ENCODE measurements at regions not wholly inside any gene's neighbourhood (a gene's known extent, or its start where the extent isn't known, plus 50 kb on each side); places are given as distances from the start of the nearest gene placed in this dataset.
A peak's percentile ranks its signal among the peaks of the same experiment; 100 is the strongest.
"Not testable (repeated sequence)": the region's sequence is repeated elsewhere in the genome, so short reads cannot be mapped to it uniquely, and the experiment has no call there.

DNA sequence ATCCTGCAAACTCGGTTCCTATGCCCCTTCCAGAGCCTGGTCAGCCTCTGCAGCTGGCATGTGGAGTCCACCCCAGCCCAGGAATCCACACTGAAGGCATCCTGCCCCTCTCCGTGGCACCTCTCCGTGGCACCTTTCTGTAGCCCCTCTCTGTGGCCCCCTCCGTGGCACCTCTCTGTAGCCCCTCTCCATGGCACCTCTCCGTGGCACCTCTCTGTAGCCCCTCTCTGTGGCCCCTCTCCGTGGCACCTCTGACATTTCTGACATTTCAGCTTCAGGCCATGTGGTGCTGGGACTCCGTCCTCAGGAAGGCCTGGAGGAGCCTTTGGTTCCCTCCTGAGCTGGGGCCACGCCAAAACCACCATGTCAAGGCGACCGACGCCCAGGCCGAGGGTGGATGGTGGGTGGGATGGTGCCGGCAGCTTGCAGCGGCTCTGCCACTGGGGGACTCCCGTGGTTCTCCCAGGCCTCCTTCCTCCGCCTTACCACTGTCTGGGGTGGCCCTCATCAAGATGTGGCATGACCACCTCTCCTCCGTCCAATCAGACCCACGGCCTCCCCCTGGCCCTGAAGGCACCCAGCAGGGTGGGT, 1518.5 kb downstream of the BRD1 start:
- peak; percentile 31 for DNase-seq
- Histone ChIP-seq H3K27me3 (ENCODE audit: control insufficient read depth, insufficient read depth, low read length) (no peaks in the 10 kb centered on the region), H3K4me3 (ENCODE audit: insufficient read depth, low read depth, low read length) (no peak overlapping the region), H3K36me3 (replicated peaks; ENCODE audit: control insufficient read depth, insufficient read depth, low read length) (no peaks in the 10 kb centered on the region)

GRCh38 chr22:48307931-48308330, 1519.7 kb downstream of the BRD1 start:
- H3K27me3 ChIP-seq (ENCODE audit: control insufficient read depth, insufficient read depth, low read length), result no peaks in the 10 kb centered on the region

DNA sequence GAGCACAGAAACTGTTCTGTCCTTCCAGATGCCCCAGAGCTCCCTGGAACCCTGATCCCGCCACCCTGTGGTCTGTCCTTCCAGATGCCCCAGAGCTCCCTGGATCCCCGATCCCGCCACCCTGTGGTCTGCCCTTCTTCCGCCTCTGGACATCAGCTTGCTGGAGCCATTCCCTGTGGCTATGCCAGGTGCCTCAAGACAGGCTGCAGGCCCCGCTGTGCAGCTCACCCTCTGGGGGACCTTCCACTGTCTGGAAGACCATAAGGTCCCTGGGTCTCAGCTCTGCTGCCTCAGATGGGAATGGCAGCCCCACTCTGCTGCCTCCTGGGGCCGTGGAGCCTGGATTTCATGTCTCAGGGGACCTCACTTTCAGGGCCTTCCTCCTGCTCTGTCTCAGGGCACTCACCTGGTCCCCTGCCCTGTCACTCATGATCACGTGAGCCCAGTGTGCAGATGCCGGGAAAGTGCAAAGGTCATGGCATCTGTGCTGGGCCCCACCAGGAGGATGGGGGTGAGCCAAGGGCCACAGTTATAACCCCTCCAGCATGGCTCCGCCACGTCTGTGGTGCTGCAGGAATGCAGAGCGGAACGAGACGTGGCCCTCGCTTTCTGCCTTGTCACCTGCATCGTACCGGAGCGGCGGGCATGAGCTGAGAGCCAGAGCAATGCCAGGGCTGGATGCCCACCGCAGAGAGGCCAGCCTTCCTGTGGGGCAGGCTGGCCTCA, 1520.7 kb downstream of the BRD1 start:
- DNase-seq, result peak; percentile 30
- no peaks in the 10 kb centered on the region for H3K27me3 ChIP-seq (ENCODE audit: control insufficient read depth, insufficient read depth, low read length)
- no peaks in the 10 kb centered on the region for H3K36me3 ChIP-seq (replicated peaks; ENCODE audit: control insufficient read depth, insufficient read depth, low read length)
- no peak overlapping the region for H3K4me3 ChIP-seq (ENCODE audit: insufficient read depth, low read depth, low read length)

More at GRCh38 chr22:48307931-48308330, 1519.7 kb downstream of the BRD1 start:
- Histone ChIP-seq H3K4me3 (ENCODE audit: insufficient read depth, low read depth, low read length) (no peak overlapping the region), H3K36me3 (replicated peaks; ENCODE audit: control insufficient read depth, insufficient read depth, low read length) (no peaks in the 10 kb centered on the region)
- DNase-seq, result peak; percentile 13

- no peak overlapping the region for H3K4me3 ChIP-seq (ENCODE audit: insufficient read depth, low read depth, low read length)
- H3K27me3 ChIP-seq (ENCODE audit: control insufficient read depth, insufficient read depth, low read length), result no peaks in the 10 kb centered on the region
- DNase-seq, result no peak
- no peaks in the 10 kb centered on the region for H3K36me3 ChIP-seq (replicated peaks; ENCODE audit: control insufficient read depth, insufficient read depth, low read length)
Observed at GRCh38 chr22:48306284-48306683, 1521.4 kb downstream of the BRD1 start.

- no peak overlapping the region for H3K4me3 ChIP-seq (ENCODE audit: insufficient read depth, low read depth, low read length)
- DNase-seq, result no peak
- no peaks in the 10 kb centered on the region for H3K27me3 ChIP-seq (ENCODE audit: control insufficient read depth, insufficient read depth, low read length)
- no peaks in the 10 kb centered on the region for H3K36me3 ChIP-seq (replicated peaks; ENCODE audit: control insufficient read depth, insufficient read depth, low read length)
Observed at GRCh38 chr22:48305726-48306235, 1521.9 kb downstream of the BRD1 start.

DNA sequence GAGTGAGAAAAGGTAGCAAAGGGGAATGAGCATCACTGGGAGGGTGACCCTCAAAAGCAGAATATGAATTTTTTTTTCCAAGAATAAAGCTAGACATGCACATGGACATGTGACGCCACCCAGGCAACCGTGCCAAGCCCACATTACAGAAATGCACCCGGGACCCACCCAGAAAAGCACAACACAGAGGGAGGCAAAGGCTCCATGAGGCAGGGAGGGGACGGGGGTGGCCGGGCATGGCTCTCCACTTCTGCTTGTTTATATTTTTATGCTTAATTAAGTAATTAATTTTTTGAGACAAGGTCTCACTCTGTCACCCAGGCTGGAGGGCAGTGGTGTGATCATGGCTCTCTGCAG, 1524.3 kb downstream of the BRD1 start:
- no peaks in the 10 kb centered on the region for H3K36me3 ChIP-seq (replicated peaks; ENCODE audit: control insufficient read depth, insufficient read depth, low read length)
- no peaks in the 10 kb centered on the region for H3K27me3 ChIP-seq (ENCODE audit: control insufficient read depth, insufficient read depth, low read length)
- peak; percentile 22 for DNase-seq
- no peak overlapping the region for H3K4me3 ChIP-seq (ENCODE audit: insufficient read depth, low read depth, low read length)

- no peak overlapping the region for H3K4me3 ChIP-seq (ENCODE audit: insufficient read depth, low read depth, low read length)
- peak; percentile 29 for DNase-seq
- H3K36me3 ChIP-seq (replicated peaks; ENCODE audit: control insufficient read depth, insufficient read depth, low read length), result no peaks in the 10 kb centered on the region
- H3K27me3 ChIP-seq (ENCODE audit: control insufficient read depth, insufficient read depth, low read length), result no peaks in the 10 kb centered on the region
Observed at GRCh38 chr22:48302657-48303368, 1524.9 kb downstream of the BRD1 start.

- no peak for DNase-seq
- no peaks in the 10 kb centered on the region for H3K27me3 ChIP-seq (ENCODE audit: control insufficient read depth, insufficient read depth, low read length)
- H3K4me3 ChIP-seq (ENCODE audit: insufficient read depth, low read depth, low read length), result no peak overlapping the region
- no peaks in the 10 kb centered on the region for H3K36me3 ChIP-seq (replicated peaks; ENCODE audit: control insufficient read depth, insufficient read depth, low read length)
Observed at GRCh38 chr22:48301908-48302307, 1525.8 kb downstream of the BRD1 start.

GRCh38 chr22:48301421-48301820, 1526.3 kb downstream of the BRD1 start:
- H3K4me3 ChIP-seq (ENCODE audit: insufficient read depth, low read depth, low read length), result no peak overlapping the region
- H3K36me3 ChIP-seq (replicated peaks; ENCODE audit: control insufficient read depth, insufficient read depth, low read length), result no peaks in the 10 kb centered on the region
- H3K27me3 ChIP-seq (ENCODE audit: control insufficient read depth, insufficient read depth, low read length), result no peaks in the 10 kb centered on the region
- peak; percentile 33 for DNase-seq

- Histone ChIP-seq H3K36me3 (replicated peaks; ENCODE audit: control insufficient read depth, insufficient read depth, low read length) (no peaks in the 10 kb centered on the region), H3K4me3 (ENCODE audit: insufficient read depth, low read depth, low read length) (no peak overlapping the region), H3K27me3 (ENCODE audit: control insufficient read depth, insufficient read depth, low read length) (no peaks in the 10 kb centered on the region)
- DNase-seq, result peak; percentile 29
Observed at GRCh38 chr22:48300877-48301276, 1526.8 kb downstream of the BRD1 start.

GRCh38 chr22:48299801-48300200, 1527.9 kb downstream of the BRD1 start:
- peak; percentile 54 for DNase-seq
- Histone ChIP-seq H3K36me3 (replicated peaks; ENCODE audit: control insufficient read depth, insufficient read depth, low read length) (no peaks in the 10 kb centered on the region), H3K27me3 (ENCODE audit: control insufficient read depth, insufficient read depth, low read length) (no peaks in the 10 kb centered on the region), H3K4me3 (ENCODE audit: insufficient read depth, low read depth, low read length) (no peak overlapping the region)

DNA sequence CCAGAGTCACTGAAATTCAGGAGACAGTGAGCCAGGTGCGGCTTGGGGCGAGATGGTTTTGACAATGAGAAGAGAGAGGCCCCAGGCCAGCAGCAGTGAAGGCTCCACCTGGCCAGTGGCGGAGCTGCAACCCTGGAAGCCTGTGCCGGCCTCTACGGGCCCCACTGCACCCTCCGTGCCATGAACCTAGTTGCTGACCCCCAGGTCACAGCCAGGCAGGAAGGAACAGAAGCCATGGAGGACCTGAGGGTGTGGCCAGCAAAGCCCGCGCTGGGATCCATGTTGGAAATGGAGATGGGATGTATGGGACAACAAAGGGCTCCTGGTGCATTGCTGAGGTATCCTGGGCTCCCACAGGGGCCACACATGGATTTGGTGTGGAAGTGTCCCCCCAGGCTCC, 1528.5 kb downstream of the BRD1 start:
- peak; percentile 37 for DNase-seq
- Histone ChIP-seq H3K27me3 (ENCODE audit: control insufficient read depth, insufficient read depth, low read length) (no peaks in the 10 kb centered on the region), H3K4me3 (ENCODE audit: insufficient read depth, low read depth, low read length) (no peak overlapping the region)

DNA sequence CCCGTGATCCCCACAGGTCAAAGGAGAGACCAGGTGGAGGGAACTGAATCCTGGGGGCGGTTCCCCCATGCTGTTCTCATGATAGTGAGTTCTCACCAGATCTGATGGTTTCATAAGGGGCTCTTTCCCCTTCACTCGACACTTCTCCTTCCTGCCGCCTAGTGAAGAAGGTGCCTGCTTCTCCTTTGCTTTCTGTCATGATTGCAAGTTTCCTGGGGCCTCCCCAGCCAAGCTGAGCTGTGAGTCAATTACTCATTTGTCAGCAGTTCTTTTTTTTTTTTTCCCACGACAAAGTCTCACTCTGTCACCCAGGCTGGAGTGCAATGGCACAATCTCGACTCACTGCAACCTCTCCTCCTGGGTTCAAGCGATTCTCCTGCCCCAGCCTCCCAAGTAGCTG, 1530.4 kb downstream of the BRD1 start:
- H3K36me3 ChIP-seq (replicated peaks; ENCODE audit: control insufficient read depth, insufficient read depth, low read length), result no peaks in the 10 kb centered on the region
- no peak for DNase-seq
- no peak overlapping the region for H3K4me3 ChIP-seq (ENCODE audit: insufficient read depth, low read depth, low read length)
- H3K27me3 ChIP-seq (ENCODE audit: control insufficient read depth, insufficient read depth, low read length), result no peaks in the 10 kb centered on the region

More for the DNA sequence above, 1528.5 kb downstream of the BRD1 start:
- no peaks in the 10 kb centered on the region for H3K36me3 ChIP-seq (replicated peaks; ENCODE audit: control insufficient read depth, insufficient read depth, low read length)

GRCh38 chr22:48289954-48290353, 1527.5 kb downstream of the TBC1D22A start:
- not testable (repeated sequence) for H3K27me3 ChIP-seq (ENCODE audit: control insufficient read depth, insufficient read depth, low read length); H3K36me3 ChIP-seq (replicated peaks; ENCODE audit: control insufficient read depth, insufficient read depth, low read length); H3K4me3 ChIP-seq (ENCODE audit: insufficient read depth, low read depth, low read length); DNase-seq

DNA sequence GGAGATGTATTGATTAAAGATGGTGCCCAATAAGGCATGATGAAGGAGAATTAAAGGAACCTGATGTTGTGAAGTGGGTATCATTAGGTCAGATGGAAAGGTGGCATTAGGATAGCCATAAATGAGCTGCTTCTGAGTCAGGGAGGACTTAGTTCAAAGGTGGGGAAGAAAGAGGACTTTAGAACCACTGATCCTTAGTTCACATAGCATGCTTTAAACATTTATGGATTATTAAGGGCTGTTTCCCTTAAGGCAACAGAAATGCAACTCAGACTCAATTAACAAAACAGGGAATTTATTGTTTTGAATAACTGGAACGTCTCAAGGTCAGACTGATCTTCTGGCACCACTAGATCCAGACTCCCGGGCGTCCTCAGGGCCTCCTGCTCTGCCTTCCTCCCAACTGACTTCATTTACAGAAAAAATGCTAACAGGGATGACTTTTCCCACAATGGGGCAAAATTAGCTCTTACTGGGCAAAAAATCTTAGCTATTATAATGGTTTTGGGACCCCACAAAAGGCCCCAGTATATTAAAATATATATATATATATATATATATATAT, 1526.0 kb downstream of the TBC1D22A start:
- H3K4me3 ChIP-seq (ENCODE audit: insufficient read depth, low read depth, low read length), result no peak overlapping the region
- no peaks in the 10 kb centered on the region for H3K36me3 ChIP-seq (replicated peaks; ENCODE audit: control insufficient read depth, insufficient read depth, low read length)
- DNase-seq, result no peak
- H3K27me3 ChIP-seq (ENCODE audit: control insufficient read depth, insufficient read depth, low read length), result no peaks in the 10 kb centered on the region

Data from H7 (cell line).